B cell (primary cell): ENCODE measurements at regions not wholly inside any gene's neighbourhood (a gene's known extent, or its start where the extent isn't known, plus 50 kb on each side); places are given as distances from the start of the nearest gene placed in this dataset.
"Not testable (repeated sequence)": the region's sequence is repeated elsewhere in the genome, so short reads cannot be mapped to it uniquely, and the experiment has no call there.

Source experiments
- CTCF ChIP-seq: fragments of 200-600 bp; IDR thresholded peaks from one replicate; pipeline ENCODE4 v1.8.0; 2022; ENCODE audit warnings: antibody characterized with exemption, mild to moderate bottlenecking
- EZH2 ChIP-seq: IDR thresholded peaks from 2 replicates; pipeline ENCODE4 v1.6.1; 2012; ENCODE audit warnings: borderline replicate concordance, low read depth, mild to moderate bottlenecking, moderate library complexity, low read length; ENCODE audit not compliant: insufficient read depth, poor library complexity, severe bottlenecking

GRCh38 chr20:29492840-29493239 is 1764.6 kb upstream of the DEFB115 start:
- TF ChIP-seq CTCF, EZH2: not testable (repeated sequence)
